OCI-LY3 (cell line): ENCODE measurements at regions not wholly inside any gene's neighbourhood (a gene's known extent, or its start where the extent isn't known, plus 50 kb on each side); places are given as distances from the start of the nearest gene placed in this dataset.

Source experiments
- H2AFZ ChIP-seq: fragments of 200-600, 300-600 bp; shearing (Covaris generic); 2 replicates; pipeline ENCODE4 v1.6.0; 2014; ENCODE audit warnings: antibody characterized with exemption, low read depth, low read length
- H3K27ac ChIP-seq: fragments of 200-600, 300-600 bp; sonication (generic); 2 replicates; pipeline ENCODE4 v1.5.1; 2014; ENCODE audit warnings: mild to moderate bottlenecking, low read length, moderate library complexity, mixed read lengths
- H3K27me3 ChIP-seq: fragments of 200-600, 300-600 bp; sonication (generic); 2 replicates; pipeline ENCODE4 v1.6.1; 2014; ENCODE audit warnings: low read depth, low read length, mixed read lengths
- H3K36me3 ChIP-seq: fragments of 200-600, 300-600 bp; sonication (generic); replicated peaks from 2 replicates; pipeline ENCODE3; 2014; ENCODE audit warnings: low read depth, low read length, mixed read lengths
- H3K4me1 ChIP-seq: fragments of 300-600, 200-600 bp; sonication (generic); 2 replicates; pipeline ENCODE4 v1.6.1; 2014; ENCODE audit warnings: low read length, mixed read lengths
- H3K4me2 ChIP-seq: fragments of 200-600, 300-600 bp; sonication (generic); 2 replicates; pipeline ENCODE4 v1.6.1; 2014; ENCODE audit warnings: low read length, mixed read lengths
- H3K4me3 ChIP-seq: fragments of 300-600, 200-600 bp; sonication (generic); 2 replicates; pipeline ENCODE4 v1.5.1; 2014; ENCODE audit warnings: antibody characterized with exemption, mild to moderate bottlenecking, low read length, moderate library complexity
- H3K79me2 ChIP-seq: fragments of 300-600, 200-600 bp; shearing (Covaris generic); 2 replicates; pipeline ENCODE4 v1.6.1; 2014; ENCODE audit warnings: mild to moderate bottlenecking, low read length, mixed read lengths
- H3K9ac ChIP-seq: fragments of 300-600, 200-600 bp; shearing (Covaris generic); 2 replicates; pipeline ENCODE4 v1.6.0; 2014; ENCODE audit warnings: mild to moderate bottlenecking, low read length, moderate library complexity
- H3K9me3 ChIP-seq: fragments of 200-600, 300-600 bp; shearing (Covaris generic); 2 replicates; pipeline ENCODE4 v1.6.1; 2014; ENCODE audit warnings: low read length, mixed read lengths; ENCODE audit not compliant: insufficient read depth
- H4K20me1 ChIP-seq: fragments of 200-600, 300-600 bp; sonication (generic); 2 replicates; pipeline ENCODE4 v1.6.1; 2016; ENCODE audit warnings: low read length, mixed read lengths; ENCODE audit not compliant: insufficient read depth
- CTCF ChIP-seq: fragments of 200-600, 300-600 bp; sonication (generic); IDR thresholded peaks from 2 replicates; pipeline ENCODE4 v1.5.1; 2014; ENCODE audit warnings: antibody characterized with exemption, low read length, low read depth
- EZH2phosphoT487 ChIP-seq: fragments of 200-600 bp; shearing (Covaris generic); IDR thresholded peaks from 2 replicates; pipeline ENCODE4 v1.6.1; 2018; ENCODE audit warnings: antibody characterized with exemption, mixed run types, low read depth

- Histone ChIP-seq H3K4me3 (no peak overlapping the region), H3K36me3 (no peaks in the 10 kb centered on the region), H3K9ac (no peak overlapping the region), H3K4me2 (no peak overlapping the region), H3K9me3 (no peaks in the 10 kb centered on the region), H4K20me1 (no peaks in the 10 kb centered on the region), H3K27me3 (no peaks in the 10 kb centered on the region), H3K27ac (no peak overlapping the region), H3K79me2 (no peaks in the 10 kb centered on the region), H2AFZ (no peak overlapping the region), H3K4me1 (no peaks in the 10 kb centered on the region)
- TF ChIP-seq EZH2phosphoT487 = no peak
- no peak for TF ChIP-seq CTCF
Measured at GRCh38 chr4:171588051-171588545, 225.1 kb upstream of the GALNTL6 start.

GRCh38 chr4:171583790-171584189, 229.4 kb upstream of the GALNTL6 start:
- H2AFZ ChIP-seq = no peak overlapping the region
- H4K20me1 ChIP-seq = no peaks in the 10 kb centered on the region
- TF ChIP-seq CTCF (no peak), EZH2phosphoT487 (no peak)
- no peaks in the 10 kb centered on the region for H3K4me1 ChIP-seq
- no peak overlapping the region for H3K9ac ChIP-seq
- no peaks in the 10 kb centered on the region for H3K27me3 ChIP-seq
- no peaks in the 10 kb centered on the region for H3K79me2 ChIP-seq
- H3K9me3 ChIP-seq = no peaks in the 10 kb centered on the region
- no peak overlapping the region for H3K4me3 ChIP-seq
- H3K27ac ChIP-seq = no peak overlapping the region
- H3K4me2 ChIP-seq = no peak overlapping the region
- H3K36me3 ChIP-seq = no peaks in the 10 kb centered on the region

GRCh38 chr4:171582961-171583581, 230.1 kb upstream of the GALNTL6 start:
- Histone ChIP-seq H3K4me3 (no peak overlapping the region), H3K27me3 (no peaks in the 10 kb centered on the region), H3K4me2 (no peak overlapping the region), H3K36me3 (no peaks in the 10 kb centered on the region), H3K9ac (no peak overlapping the region), H3K4me1 (no peaks in the 10 kb centered on the region), H3K9me3 (no peaks in the 10 kb centered on the region), H3K27ac (no peak overlapping the region), H4K20me1 (no peaks in the 10 kb centered on the region), H3K79me2 (no peaks in the 10 kb centered on the region), H2AFZ (no peak overlapping the region)
- TF ChIP-seq CTCF = no peak
- no peak for TF ChIP-seq EZH2phosphoT487

GRCh38 chr4:171573181-171573580, 240.0 kb upstream of the GALNTL6 start:
- H3K9me3 ChIP-seq = no peaks in the 10 kb centered on the region
- TF ChIP-seq EZH2phosphoT487 = no peak
- TF ChIP-seq CTCF = no peak
- H3K27me3 ChIP-seq = no peaks in the 10 kb centered on the region
- H3K27ac ChIP-seq = no peak overlapping the region
- H3K9ac ChIP-seq = no peak overlapping the region
- H4K20me1 ChIP-seq = no peaks in the 10 kb centered on the region
- no peak overlapping the region for H3K4me3 ChIP-seq
- H3K4me1 ChIP-seq = no peaks in the 10 kb centered on the region
- no peak overlapping the region for H2AFZ ChIP-seq
- H3K79me2 ChIP-seq = no peaks in the 10 kb centered on the region
- no peaks in the 10 kb centered on the region for H3K36me3 ChIP-seq
- no peak overlapping the region for H3K4me2 ChIP-seq
